Neural cell (in vitro differentiated cells): ENCODE measurements at regions not wholly inside any gene's neighbourhood (a gene's known extent, or its start where the extent isn't known, plus 50 kb on each side); places are given as distances from the start of the nearest gene placed in this dataset.

Experiments used
- H2AFZ ChIP-seq: fragments of 200-600, 300-800 bp; sonication (generic), shearing (Covaris generic); 2 replicates; pipeline ENCODE4 v1.6.0; 2014; ENCODE audit warnings: low read depth, mild to moderate bottlenecking, antibody characterized with exemption, low read length, moderate library complexity
- H3F3A ChIP-seq: fragments of 200-600 bp; shearing (Covaris generic); 2 replicates; pipeline ENCODE4 v1.6.1; 2016; ENCODE audit warnings: mild to moderate bottlenecking, moderate library complexity, mixed read lengths, antibody characterized with exemption, low read length; ENCODE audit not compliant: insufficient read depth, poor library complexity, severe bottlenecking
- H3K27ac ChIP-seq: fragments of 200-600, 300-800 bp; sonication (generic), shearing (Covaris generic); 2 replicates; pipeline ENCODE4 v1.5.1; 2014; ENCODE audit warnings: mild to moderate bottlenecking, low read length, moderate library complexity
- H3K27me3 ChIP-seq: fragments of 300-800, 200-600 bp; sonication (generic), shearing (Covaris generic); 2 replicates; pipeline ENCODE4 v1.6.0; 2014; ENCODE audit warnings: mild to moderate bottlenecking, low read depth, low read length, moderate library complexity; ENCODE audit not compliant: insufficient read depth
- H3K36me3 ChIP-seq: fragments of 300-800, 200-600 bp; sonication (generic), shearing (Covaris generic); 2 replicates; pipeline ENCODE4 v1.5.1; 2014; ENCODE audit warnings: mild to moderate bottlenecking, antibody characterized with exemption, low read length, moderate library complexity; ENCODE audit not compliant: insufficient read depth
- H3K4me2 ChIP-seq: fragments of 300-800, 200-600 bp; sonication (generic), shearing (Covaris generic); 2 replicates; pipeline ENCODE4 v1.6.0; 2014; ENCODE audit warnings: mild to moderate bottlenecking, low read length
- H3K4me3 ChIP-seq: fragments of 300-800, 200-600 bp; sonication (generic), shearing (Covaris generic); 2 replicates; pipeline ENCODE4 v1.5.1; 2014; ENCODE audit warnings: mild to moderate bottlenecking, low read length, moderate library complexity
- H3K79me2 ChIP-seq: fragments of 200-600 bp; shearing (Covaris generic); replicated peaks from 2 replicates; pipeline ENCODE4 v1.6.0; 2014; ENCODE audit warnings: mild to moderate bottlenecking, low read length, moderate library complexity; ENCODE audit not compliant: insufficient read depth
- H3K9ac ChIP-seq: fragments of 300-800, 200-600 bp; sonication (generic), shearing (Covaris generic); 2 replicates; pipeline ENCODE4 v1.6.1; 2016; ENCODE audit warnings: mild to moderate bottlenecking, low read length, mixed read lengths
- H3K9me2 ChIP-seq: fragments of 200-600 bp; shearing (Covaris generic); 2 replicates; pipeline ENCODE4 v1.6.1; 2016; ENCODE audit warnings: mild to moderate bottlenecking, low read length, mixed read lengths; ENCODE audit not compliant: insufficient read depth
- H3K9me3 ChIP-seq: fragments of 200-600, 300-800 bp; sonication (generic), shearing (Covaris generic); 2 replicates; pipeline ENCODE4 v1.6.1; 2016; ENCODE audit warnings: mild to moderate bottlenecking, mixed run types, low read length, moderate library complexity, mixed read lengths
- H4K20me1 ChIP-seq: fragments of 200-600 bp; shearing (Covaris generic); 2 replicates; pipeline ENCODE4 v1.6.1; 2016; ENCODE audit warnings: mild to moderate bottlenecking, mixed run types; ENCODE audit not compliant: insufficient read depth
- CTCF ChIP-seq: fragments of 450-650 bp; IDR thresholded peaks from 2 replicates; pipeline ENCODE4 v1.5.1; 2014; ENCODE audit warnings: antibody characterized with exemption, mild to moderate bottlenecking, moderate library complexity; ENCODE audit not compliant: poor library complexity, severe bottlenecking
- EP300 ChIP-seq: fragments of 450-650 bp; conservative IDR thresholded peaks from 2 replicates; pipeline ENCODE4 v1.6.1; 2014; ENCODE audit warnings: antibody characterized with exemption, mild to moderate bottlenecking, moderate library complexity; ENCODE audit not compliant: poor library complexity, severe bottlenecking
- EZH2 ChIP-seq: fragments of 200-600, 300-800 bp; shearing (Covaris generic), sonication (generic); IDR thresholded peaks from 2 replicates; pipeline ENCODE4 v1.6.1; 2014; ENCODE audit warnings: antibody characterized with exemption, low read length, borderline replicate concordance, mild to moderate bottlenecking; ENCODE audit not compliant: insufficient read depth, poor library complexity, severe bottlenecking
- MXI1 ChIP-seq: fragments of 450-650 bp; conservative IDR thresholded peaks from 2 replicates; pipeline ENCODE4 v1.6.1; 2014; ENCODE audit warnings: antibody characterized with exemption, mild to moderate bottlenecking; ENCODE audit not compliant: poor library complexity, severe bottlenecking
- POLR2AphosphoS5 ChIP-seq: IDR thresholded peaks from 2 replicates; pipeline ENCODE4 v1.6.1; 2012
- RAD21 ChIP-seq: fragments of 450-650 bp; conservative IDR thresholded peaks from 2 replicates; pipeline ENCODE4 v1.6.1; 2014; ENCODE audit warnings: antibody characterized with exemption, mild to moderate bottlenecking, moderate library complexity
- SMC3 ChIP-seq: fragments of 450-650 bp; conservative IDR thresholded peaks from 2 replicates; pipeline ENCODE4 v1.6.1; 2014; ENCODE audit warnings: antibody characterized with exemption, mild to moderate bottlenecking, moderate library complexity; ENCODE audit not compliant: poor library complexity
- TAF1 ChIP-seq: IDR thresholded peaks from 2 replicates; pipeline ENCODE4 v1.6.1; 2012; ENCODE audit warnings: low read depth
- TF ChIP-seq, protein P1 (sequence below): IDR thresholded peaks from 2 replicates; pipeline ENCODE4 v1.6.1; 2012; ENCODE audit warnings: borderline replicate concordance

GRCh38 chr2:216923706-216924105, 63.8 kb upstream of the TNP1 start:
- Histone ChIP-seq H3K79me2 (no peaks in the 10 kb centered on the region), H2AFZ (no peak overlapping the region), H3K36me3 (no peaks in the 10 kb centered on the region), H3K4me2 (no peak overlapping the region), H3K9ac (no peak overlapping the region), H4K20me1 (no peaks in the 10 kb centered on the region), H3K27me3 (no peaks in the 10 kb centered on the region), H3K4me3 (no peak overlapping the region), H3F3A (no peaks in the 10 kb centered on the region), H3K9me2 (no peaks in the 10 kb centered on the region), H3K9me3 (no peaks in the 10 kb centered on the region), H3K27ac (no peak overlapping the region)
- TF ChIP-seq EZH2 (no peak), TAF1 (no peak), CTCF (no peak), MXI1 (no peak), SMC3 (no peak), POLR2AphosphoS5 (no peak), RAD21 (no peak), EP300 (no peak)
- TF ChIP-seq, protein P1, sequence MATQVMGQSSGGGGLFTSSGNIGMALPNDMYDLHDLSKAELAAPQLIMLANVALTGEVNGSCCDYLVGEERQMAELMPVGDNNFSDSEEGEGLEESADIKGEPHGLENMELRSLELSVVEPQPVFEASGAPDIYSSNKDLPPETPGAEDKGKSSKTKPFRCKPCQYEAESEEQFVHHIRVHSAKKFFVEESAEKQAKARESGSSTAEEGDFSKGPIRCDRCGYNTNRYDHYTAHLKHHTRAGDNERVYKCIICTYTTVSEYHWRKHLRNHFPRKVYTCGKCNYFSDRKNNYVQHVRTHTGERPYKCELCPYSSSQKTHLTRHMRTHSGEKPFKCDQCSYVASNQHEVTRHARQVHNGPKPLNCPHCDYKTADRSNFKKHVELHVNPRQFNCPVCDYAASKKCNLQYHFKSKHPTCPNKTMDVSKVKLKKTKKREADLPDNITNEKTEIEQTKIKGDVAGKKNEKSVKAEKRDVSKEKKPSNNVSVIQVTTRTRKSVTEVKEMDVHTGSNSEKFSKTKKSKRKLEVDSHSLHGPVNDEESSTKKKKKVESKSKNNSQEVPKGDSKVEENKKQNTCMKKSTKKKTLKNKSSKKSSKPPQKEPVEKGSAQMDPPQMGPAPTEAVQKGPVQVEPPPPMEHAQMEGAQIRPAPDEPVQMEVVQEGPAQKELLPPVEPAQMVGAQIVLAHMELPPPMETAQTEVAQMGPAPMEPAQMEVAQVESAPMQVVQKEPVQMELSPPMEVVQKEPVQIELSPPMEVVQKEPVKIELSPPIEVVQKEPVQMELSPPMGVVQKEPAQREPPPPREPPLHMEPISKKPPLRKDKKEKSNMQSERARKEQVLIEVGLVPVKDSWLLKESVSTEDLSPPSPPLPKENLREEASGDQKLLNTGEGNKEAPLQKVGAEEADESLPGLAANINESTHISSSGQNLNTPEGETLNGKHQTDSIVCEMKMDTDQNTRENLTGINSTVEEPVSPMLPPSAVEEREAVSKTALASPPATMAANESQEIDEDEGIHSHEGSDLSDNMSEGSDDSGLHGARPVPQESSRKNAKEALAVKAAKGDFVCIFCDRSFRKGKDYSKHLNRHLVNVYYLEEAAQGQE = no peak

GRCh38 chr2:216922175-216922780, 62.4 kb upstream of the TNP1 start:
- no peaks in the 10 kb centered on the region for H3K79me2 ChIP-seq
- no peak overlapping the region for H3K27ac ChIP-seq
- H3K36me3 ChIP-seq = no peaks in the 10 kb centered on the region
- no peaks in the 10 kb centered on the region for H3F3A ChIP-seq
- no peaks in the 10 kb centered on the region for H3K9me2 ChIP-seq
- no peak overlapping the region for H3K9ac ChIP-seq
- no peaks in the 10 kb centered on the region for H4K20me1 ChIP-seq
- H3K4me2 ChIP-seq = no peak overlapping the region
- H3K4me3 ChIP-seq = no peak overlapping the region
- TF ChIP-seq SMC3 (no peak), RAD21 (no peak), EZH2 (no peak), MXI1 (no peak), POLR2AphosphoS5 (no peak), TAF1 (no peak), EP300 (no peak), CTCF (no peak)
- TF ChIP-seq, protein P1 = no peak
- H3K27me3 ChIP-seq = no peaks in the 10 kb centered on the region
- H2AFZ ChIP-seq = no peak overlapping the region
- H3K9me3 ChIP-seq = no peaks in the 10 kb centered on the region
